ENCODE measurements at regions not wholly inside any gene's neighbourhood (a gene's known extent, or its start where the extent isn't known, plus 50 kb on each side); places are given as distances from the start of the nearest gene placed in this dataset.
"Not testable (repeated sequence)": the region's sequence is repeated elsewhere in the genome, so short reads cannot be mapped to it uniquely, and the experiment has no call there.

DNA sequence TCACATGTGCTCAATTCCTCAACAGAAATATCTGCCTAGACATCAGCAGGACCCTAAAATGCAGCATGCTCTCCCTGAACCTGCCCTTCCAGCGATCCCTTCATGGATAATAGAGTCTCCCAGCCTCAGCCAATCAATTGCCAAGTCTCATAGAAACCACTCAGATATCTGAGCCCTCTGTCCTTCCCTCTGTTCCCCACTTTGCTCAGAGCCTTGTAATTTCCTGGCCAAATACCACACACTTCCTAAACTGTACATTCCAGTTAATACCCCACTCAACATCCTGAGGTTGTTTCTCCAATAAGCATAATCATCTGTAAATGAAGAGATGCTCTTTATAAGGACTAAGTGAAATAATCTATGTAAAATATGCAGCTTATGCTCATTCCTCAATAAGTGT, 59.3 kb upstream of the PTGFRN start:
- WGBS (ENCODE audit: insufficient coverage, low lambda C conversion rate), result no CpG with 5 or more reads among the region's 1 CpG
- Histone ChIP-seq H3K36me3 (ENCODE audit: control insufficient read depth, insufficient read depth, low read length) (no peaks in the 10 kb centered on the region), H3K27me3 (ENCODE audit: control insufficient read depth, insufficient read depth, low read length) (no peaks in the 10 kb centered on the region), H3K4me3 (ENCODE audit: low read length) (no peak overlapping the region), H3K4me1 (ENCODE audit: control insufficient read depth, insufficient read depth, low read length) (peaks cover 20% of the 10 kb centered on the region), H3K9me3 (ENCODE audit: control insufficient read depth, low read depth, low read length) (no peaks in the 10 kb centered on the region), H3K27ac (ENCODE audit: low read length) (no peak overlapping the region)
- DNase-seq, result no peak

DNA sequence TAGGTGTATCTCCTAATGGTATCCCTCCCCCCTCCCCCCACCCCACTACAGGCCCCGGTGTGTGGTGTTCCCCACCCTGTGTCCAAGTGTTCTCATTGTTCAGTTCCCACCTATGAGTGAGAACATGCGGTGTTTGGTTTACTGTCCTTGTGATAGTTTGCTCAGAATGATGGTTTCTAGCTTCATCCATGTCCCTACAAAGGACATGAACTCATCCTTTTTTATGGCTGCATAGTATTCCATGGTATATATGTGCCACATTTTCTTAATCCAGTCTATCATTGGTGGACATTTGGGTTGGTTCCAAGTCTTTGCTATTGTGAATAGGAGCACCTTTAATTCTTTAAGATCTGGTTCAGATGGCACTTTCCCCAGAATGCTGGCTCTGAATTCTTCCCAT, 58.5 kb upstream of the PTGFRN start:
- WGBS (ENCODE audit: insufficient coverage, low lambda C conversion rate), result no CpG with 5 or more reads among the region's 2 CpGs
- H3K4me3 ChIP-seq (ENCODE audit: low read length); H3K36me3 ChIP-seq (ENCODE audit: control insufficient read depth, insufficient read depth, low read length); H3K9me3 ChIP-seq (ENCODE audit: control insufficient read depth, low read depth, low read length); DNase-seq; H3K27ac ChIP-seq (ENCODE audit: low read length); H3K27me3 ChIP-seq (ENCODE audit: control insufficient read depth, insufficient read depth, low read length): not testable (repeated sequence)
- H3K4me1 ChIP-seq (ENCODE audit: control insufficient read depth, insufficient read depth, low read length), result peaks cover 24% of the 10 kb centered on the region

DNA sequence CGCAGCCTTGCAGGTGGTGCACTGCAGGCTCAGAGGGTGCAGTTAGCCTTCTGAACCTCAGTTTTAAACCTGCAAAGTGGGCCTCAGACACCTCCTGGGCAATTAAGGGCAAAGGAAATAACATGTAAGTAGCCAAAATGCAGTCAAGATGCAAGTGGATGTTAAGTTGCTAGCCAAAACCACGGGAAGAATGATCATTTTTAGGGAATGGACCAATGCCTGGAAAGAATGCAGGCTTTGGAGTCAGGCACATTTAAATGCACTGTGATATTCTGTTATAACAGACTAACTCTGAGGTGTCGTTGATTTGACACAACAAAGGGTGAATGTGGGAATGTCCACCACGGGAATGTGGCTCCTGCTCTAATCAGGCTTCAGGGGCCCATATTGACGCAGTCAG, 57.9 kb upstream of the PTGFRN start:
- no peak overlapping the region for H3K4me3 ChIP-seq (ENCODE audit: low read length)
- H3K27ac ChIP-seq (ENCODE audit: low read length), result no peak overlapping the region
- no peaks in the 10 kb centered on the region for H3K36me3 ChIP-seq (ENCODE audit: control insufficient read depth, insufficient read depth, low read length)
- H3K27me3 ChIP-seq (ENCODE audit: control insufficient read depth, insufficient read depth, low read length), result no peaks in the 10 kb centered on the region
- H3K4me1 ChIP-seq (ENCODE audit: control insufficient read depth, insufficient read depth, low read length), result peaks cover 24% of the 10 kb centered on the region
- no peak for DNase-seq
- no peaks in the 10 kb centered on the region for H3K9me3 ChIP-seq (ENCODE audit: control insufficient read depth, low read depth, low read length)
- no CpG with 5 or more reads among the region's 5 CpGs for WGBS (ENCODE audit: insufficient coverage, low lambda C conversion rate)

DNA sequence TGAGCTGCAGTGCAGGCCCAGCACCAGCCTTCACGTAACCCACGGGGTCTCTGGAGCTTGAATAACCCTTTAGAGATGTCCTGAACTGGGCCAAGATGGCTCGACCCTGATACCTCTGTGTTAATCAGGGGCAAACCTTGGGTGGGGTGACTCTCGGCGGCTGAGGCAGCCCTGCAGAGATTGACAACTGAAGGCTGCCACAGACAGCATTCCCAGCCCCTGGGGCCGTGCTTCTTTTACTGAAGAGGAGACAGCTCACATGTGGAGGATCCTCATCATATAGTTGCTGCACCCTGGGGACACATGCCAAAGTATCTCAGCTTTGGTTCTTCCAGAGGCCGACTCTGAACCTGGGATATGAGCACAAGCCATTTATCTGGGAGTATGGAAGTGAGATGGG, 57.3 kb upstream of the PTGFRN start:
- WGBS (ENCODE audit: insufficient coverage, low lambda C conversion rate), result no CpG with 5 or more reads among the region's 7 CpGs
- no peak for DNase-seq
- no peaks in the 10 kb centered on the region for H3K36me3 ChIP-seq (ENCODE audit: control insufficient read depth, insufficient read depth, low read length)
- no peaks in the 10 kb centered on the region for H3K9me3 ChIP-seq (ENCODE audit: control insufficient read depth, low read depth, low read length)
- H3K27me3 ChIP-seq (ENCODE audit: control insufficient read depth, insufficient read depth, low read length), result no peaks in the 10 kb centered on the region
- peaks cover 24% of the 10 kb centered on the region for H3K4me1 ChIP-seq (ENCODE audit: control insufficient read depth, insufficient read depth, low read length)
- no peak overlapping the region for H3K27ac ChIP-seq (ENCODE audit: low read length)
- no peak overlapping the region for H3K4me3 ChIP-seq (ENCODE audit: low read length)

DNA sequence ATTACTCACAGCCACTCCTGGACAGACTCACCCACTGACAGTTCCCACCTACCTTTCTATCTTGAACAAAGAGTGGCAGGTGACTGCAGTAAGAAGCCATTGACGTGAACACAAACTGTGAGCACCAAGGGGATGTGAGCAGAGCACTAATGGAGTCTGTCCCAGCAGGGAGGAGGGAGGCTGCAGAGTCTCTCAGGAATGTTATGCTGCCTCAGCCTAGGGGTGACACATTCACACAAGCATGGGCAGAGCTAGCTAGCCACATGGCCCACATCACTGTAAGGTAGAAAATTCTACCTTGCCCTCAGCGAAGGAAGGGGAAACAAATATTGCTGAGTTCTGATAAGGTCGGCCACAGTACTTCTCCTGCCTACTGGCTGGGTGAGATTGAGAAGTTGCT, 56.8 kb upstream of the PTGFRN start:
- peak in 1 of 2 donors; percentile 32 for DNase-seq
- Histone ChIP-seq H3K27me3 (ENCODE audit: control insufficient read depth, insufficient read depth, low read length) (no peaks in the 10 kb centered on the region), H3K4me1 (ENCODE audit: control insufficient read depth, insufficient read depth, low read length) (peaks cover 24% of the 10 kb centered on the region), H3K4me3 (ENCODE audit: low read length) (no peak overlapping the region), H3K9me3 (ENCODE audit: control insufficient read depth, low read depth, low read length) (no peaks in the 10 kb centered on the region), H3K36me3 (ENCODE audit: control insufficient read depth, insufficient read depth, low read length) (no peaks in the 10 kb centered on the region), H3K27ac (ENCODE audit: low read length) (no peak overlapping the region)
- no CpG with 5 or more reads among the region's 3 CpGs for WGBS (ENCODE audit: insufficient coverage, low lambda C conversion rate)

- H3K27me3 ChIP-seq (ENCODE audit: control insufficient read depth, insufficient read depth, low read length), result no peaks in the 10 kb centered on the region
Measured at GRCh38 chr1:116853680-116854402, 55.9 kb upstream of the PTGFRN start.

GRCh38 chr1:116854403-116854690, 55.4 kb upstream of the PTGFRN start:
- Histone ChIP-seq H3K4me3 (ENCODE audit: low read length) (no peak overlapping the region), H3K27me3 (ENCODE audit: control insufficient read depth, insufficient read depth, low read length) (no peaks in the 10 kb centered on the region), H3K36me3 (ENCODE audit: control insufficient read depth, insufficient read depth, low read length) (no peaks in the 10 kb centered on the region), H3K27ac (ENCODE audit: low read length) (peak overlapping the region; percentile 61), H3K4me1 (ENCODE audit: control insufficient read depth, insufficient read depth, low read length) (peaks cover 24% of the 10 kb centered on the region), H3K9me3 (ENCODE audit: control insufficient read depth, low read depth, low read length) (no peaks in the 10 kb centered on the region)
- DNase-seq, result no peak
- no CpG with 5 or more reads among the region's 2 CpGs for WGBS (ENCODE audit: insufficient coverage, low lambda C conversion rate)

More at GRCh38 chr1:116853680-116854402, 55.9 kb upstream of the PTGFRN start:
- no CpG with 5 or more reads among the region's 4 CpGs for WGBS (ENCODE audit: insufficient coverage, low lambda C conversion rate)
- Histone ChIP-seq H3K36me3 (ENCODE audit: control insufficient read depth, insufficient read depth, low read length) (no peaks in the 10 kb centered on the region), H3K27ac (ENCODE audit: low read length) (peak overlapping the region; percentile 61), H3K9me3 (ENCODE audit: control insufficient read depth, low read depth, low read length) (no peaks in the 10 kb centered on the region), H3K4me1 (ENCODE audit: control insufficient read depth, insufficient read depth, low read length) (peaks cover 24% of the 10 kb centered on the region), H3K4me3 (ENCODE audit: low read length) (no peak overlapping the region)
- DNase-seq, result peak; percentile 87 to 93

- Histone ChIP-seq H3K27me3 (ENCODE audit: control insufficient read depth, insufficient read depth, low read length) (no peaks in the 10 kb centered on the region), H3K4me3 (ENCODE audit: low read length) (no peak overlapping the region), H3K4me1 (ENCODE audit: control insufficient read depth, insufficient read depth, low read length) (peaks cover 24% of the 10 kb centered on the region), H3K27ac (ENCODE audit: low read length) (peak overlapping the region; percentile 59), H3K9me3 (ENCODE audit: control insufficient read depth, low read depth, low read length) (no peaks in the 10 kb centered on the region), H3K36me3 (ENCODE audit: control insufficient read depth, insufficient read depth, low read length) (no peaks in the 10 kb centered on the region)
- 50% methylated on average over 1 of the region's 3 CpGs for WGBS (ENCODE audit: insufficient coverage, low lambda C conversion rate)
- DNase-seq, result no peak
Measured at GRCh38 chr1:116854716-116855115, 55.0 kb upstream of the PTGFRN start.

DNA sequence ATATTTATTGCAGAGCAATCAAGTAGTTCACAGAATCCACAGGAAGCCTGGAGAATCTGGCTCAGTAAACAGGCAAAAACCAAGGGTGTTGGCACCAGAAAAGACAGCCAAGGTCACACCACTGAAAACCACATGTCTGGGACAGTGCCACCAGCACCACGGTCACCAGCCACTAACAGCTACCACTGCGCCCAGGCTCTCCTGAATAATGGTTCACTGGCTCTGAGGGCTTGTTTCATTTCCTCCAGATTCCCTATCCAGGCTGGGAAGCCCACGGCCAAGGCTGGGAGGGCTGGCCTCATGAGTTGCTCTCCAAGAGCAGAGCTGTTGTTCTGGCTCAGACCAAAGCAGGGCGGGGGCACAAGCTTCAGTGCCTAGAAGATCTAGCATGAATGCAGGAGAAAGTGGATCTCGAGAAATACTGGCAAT, 54.5 kb upstream of the PTGFRN start:
- H3K27me3 ChIP-seq (ENCODE audit: control insufficient read depth, insufficient read depth, low read length), result no peaks in the 10 kb centered on the region
- peak in 1 of 2 donors; percentile 61 for DNase-seq
- no peaks in the 10 kb centered on the region for H3K9me3 ChIP-seq (ENCODE audit: control insufficient read depth, low read depth, low read length)
- H3K4me1 ChIP-seq (ENCODE audit: control insufficient read depth, insufficient read depth, low read length), result peaks cover 24% of the 10 kb centered on the region
- no peaks in the 10 kb centered on the region for H3K36me3 ChIP-seq (ENCODE audit: control insufficient read depth, insufficient read depth, low read length)
- WGBS (ENCODE audit: insufficient coverage, low lambda C conversion rate), result 60% methylated on average over 1 of the region's 5 CpGs
- H3K4me3 ChIP-seq (ENCODE audit: low read length), result no peak overlapping the region
- H3K27ac ChIP-seq (ENCODE audit: low read length), result peak overlapping the region; percentile 59

DNA sequence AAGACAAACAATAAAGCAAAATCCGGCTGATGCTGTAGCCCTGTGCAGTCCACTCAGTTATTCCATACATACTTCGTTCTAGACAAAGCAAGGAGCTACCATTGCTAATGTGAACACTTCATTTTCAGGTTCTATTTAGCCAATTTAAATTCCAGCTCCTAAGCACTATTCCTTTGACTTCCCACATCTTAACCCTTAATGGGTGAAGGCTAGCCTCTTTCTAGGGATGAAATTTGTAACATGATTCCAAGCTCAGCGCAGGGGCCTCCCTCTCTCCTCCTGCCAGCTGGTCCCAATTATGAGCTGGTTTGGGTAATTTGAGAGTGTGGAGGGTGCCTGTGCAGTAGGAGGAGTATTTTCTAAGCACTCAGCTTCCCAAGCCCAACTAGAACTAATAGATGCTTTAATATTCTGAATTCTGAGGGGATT, 53.9 kb upstream of the PTGFRN start:
- Histone ChIP-seq H3K27me3 (ENCODE audit: control insufficient read depth, insufficient read depth, low read length) (no peaks in the 10 kb centered on the region), H3K9me3 (ENCODE audit: control insufficient read depth, low read depth, low read length) (no peaks in the 10 kb centered on the region), H3K4me1 (ENCODE audit: control insufficient read depth, insufficient read depth, low read length) (peaks cover 24% of the 10 kb centered on the region), H3K4me3 (ENCODE audit: low read length) (no peak overlapping the region), H3K27ac (ENCODE audit: low read length) (no peak overlapping the region), H3K36me3 (ENCODE audit: control insufficient read depth, insufficient read depth, low read length) (no peaks in the 10 kb centered on the region)
- no peak for DNase-seq
- 60% methylated on average over 1 of the region's 3 CpGs for WGBS (ENCODE audit: insufficient coverage, low lambda C conversion rate)

DNA sequence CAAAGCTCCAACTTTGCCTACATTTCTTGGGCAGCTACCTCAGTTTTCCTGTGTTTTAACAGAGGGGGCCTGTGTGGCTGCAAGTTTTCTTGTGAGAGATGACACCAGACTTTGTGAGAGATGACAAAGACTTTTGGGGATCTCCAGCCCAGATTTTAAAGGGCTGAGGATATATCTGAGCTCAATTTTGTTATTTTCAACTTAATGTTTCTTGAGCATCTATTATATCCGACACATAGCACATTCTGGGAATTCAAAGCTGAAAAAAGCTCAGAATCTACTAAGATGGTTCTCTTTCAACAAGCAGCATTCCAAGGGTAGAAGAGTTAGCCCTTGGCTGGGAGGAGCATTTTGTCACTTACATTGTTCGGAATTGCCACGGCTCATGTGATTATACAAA, 53.4 kb upstream of the PTGFRN start:
- WGBS (ENCODE audit: insufficient coverage, low lambda C conversion rate), result 100% methylated on average over 1 of the region's 3 CpGs
- Histone ChIP-seq H3K4me1 (ENCODE audit: control insufficient read depth, insufficient read depth, low read length) (peaks cover 24% of the 10 kb centered on the region), H3K9me3 (ENCODE audit: control insufficient read depth, low read depth, low read length) (no peaks in the 10 kb centered on the region), H3K27ac (ENCODE audit: low read length) (no peak overlapping the region), H3K4me3 (ENCODE audit: low read length) (no peak overlapping the region), H3K27me3 (ENCODE audit: control insufficient read depth, insufficient read depth, low read length) (no peaks in the 10 kb centered on the region), H3K36me3 (ENCODE audit: control insufficient read depth, insufficient read depth, low read length) (no peaks in the 10 kb centered on the region)
- DNase-seq, result no peak

Measured in large intestine (tissue), 3 donors.